ENCODE measurements at regions not wholly inside any gene's neighbourhood (a gene's known extent, or its start where the extent isn't known, plus 50 kb on each side); places are given as distances from the start of the nearest gene placed in this dataset.
"Not testable (repeated sequence)": the region's sequence is repeated elsewhere in the genome, so short reads cannot be mapped to it uniquely, and the experiment has no call there.

DNA sequence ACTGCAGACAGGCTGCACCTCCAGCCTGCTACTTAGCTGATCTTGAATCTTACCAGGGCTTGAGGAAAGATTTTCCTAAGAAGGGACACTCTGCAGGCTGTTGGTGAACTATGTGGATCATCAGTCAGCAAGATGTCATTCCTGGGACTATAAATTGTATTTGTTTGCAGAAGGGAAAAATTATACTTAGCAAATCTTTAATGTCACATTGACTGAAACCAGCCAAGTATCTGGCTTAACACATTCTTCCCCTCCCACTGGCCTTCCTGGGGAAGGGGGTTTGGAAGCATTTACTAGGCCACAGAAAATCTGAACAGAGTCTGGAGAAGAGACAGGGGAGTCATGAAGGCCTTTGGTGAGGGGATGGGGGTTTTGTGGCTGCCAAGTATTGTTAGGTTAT, 156.7 kb upstream of the EOLA2 start:
- peak; percentile 25 for DNase-seq (ENCODE audit: low read depth)
- no peak for TF ChIP-seq CTCF (IDR thresholded peaks at IDR 0.05; ENCODE audit: insufficient read depth, low read depth, low read length, missing control alignments)
- no peak overlapping the region for H3K4me3 ChIP-seq (ENCODE audit: low read length)

DNA sequence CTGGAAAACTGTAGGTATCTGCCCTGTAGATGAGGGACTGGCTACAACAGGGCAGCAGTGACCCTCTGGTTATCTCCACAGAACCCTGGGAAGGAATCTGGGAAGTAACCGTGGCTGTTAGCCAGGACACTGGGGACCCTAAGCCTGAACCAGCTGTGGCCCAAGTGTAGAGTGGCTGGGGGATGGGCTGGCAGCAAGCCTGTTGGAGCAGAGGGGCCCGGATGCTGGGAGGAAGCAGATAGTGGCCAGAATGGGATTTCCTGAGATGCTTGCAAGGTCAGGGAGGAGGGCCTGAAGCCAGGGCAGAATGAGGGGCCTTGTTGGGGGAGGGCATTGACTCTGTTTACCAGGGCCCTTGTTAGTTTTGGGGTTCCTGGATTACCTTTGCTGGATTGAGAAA, 161.0 kb upstream of the EOLA2 start:
- DNase-seq (ENCODE audit: low read depth): no peak
- TF ChIP-seq CTCF (IDR thresholded peaks at IDR 0.05; ENCODE audit: insufficient read depth, low read depth, low read length, missing control alignments): no peak
- no peak overlapping the region for H3K4me3 ChIP-seq (ENCODE audit: low read length)

GRCh38 chrX:150100261-150100660, 162.0 kb upstream of the EOLA2 start:
- TF ChIP-seq CTCF (IDR thresholded peaks at IDR 0.05; ENCODE audit: insufficient read depth, low read depth, low read length, missing control alignments): no peak
- no peak for DNase-seq (ENCODE audit: low read depth)
- no peak overlapping the region for H3K4me3 ChIP-seq (ENCODE audit: low read length)

- no peak for TF ChIP-seq CTCF (IDR thresholded peaks at IDR 0.05; ENCODE audit: insufficient read depth, low read depth, low read length, missing control alignments)
- no peak for DNase-seq (ENCODE audit: low read depth)
- H3K4me3 ChIP-seq (ENCODE audit: low read length): no peak overlapping the region
These were observed 180.2 kb upstream of the EOLA2 start for GRCh38 chrX:150118476-150118875.

DNA sequence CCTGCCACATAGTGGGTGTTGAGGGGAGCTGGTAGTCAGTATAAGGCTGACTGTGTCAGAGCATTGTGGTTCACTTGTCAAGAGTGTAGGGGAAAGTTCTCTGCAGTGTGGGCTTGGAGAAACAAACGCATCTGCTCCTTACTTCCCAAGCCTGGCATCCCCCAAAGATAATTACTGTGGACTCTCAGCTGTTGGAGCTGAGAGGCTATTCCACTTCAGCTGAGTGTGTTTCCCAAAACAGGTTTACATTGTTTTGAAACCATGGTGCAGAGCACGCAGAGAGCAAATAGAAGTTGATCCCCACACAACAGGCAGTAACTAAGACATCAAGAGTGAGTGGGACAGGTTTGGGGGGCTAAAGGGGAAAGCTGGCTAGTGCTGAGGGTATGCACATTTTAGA, 181.0 kb upstream of the EOLA2 start:
- no peak overlapping the region for H3K4me3 ChIP-seq (ENCODE audit: low read length)
- DNase-seq (ENCODE audit: low read depth): no peak
- no peak for TF ChIP-seq CTCF (IDR thresholded peaks at IDR 0.05; ENCODE audit: insufficient read depth, low read depth, low read length, missing control alignments)

DNA sequence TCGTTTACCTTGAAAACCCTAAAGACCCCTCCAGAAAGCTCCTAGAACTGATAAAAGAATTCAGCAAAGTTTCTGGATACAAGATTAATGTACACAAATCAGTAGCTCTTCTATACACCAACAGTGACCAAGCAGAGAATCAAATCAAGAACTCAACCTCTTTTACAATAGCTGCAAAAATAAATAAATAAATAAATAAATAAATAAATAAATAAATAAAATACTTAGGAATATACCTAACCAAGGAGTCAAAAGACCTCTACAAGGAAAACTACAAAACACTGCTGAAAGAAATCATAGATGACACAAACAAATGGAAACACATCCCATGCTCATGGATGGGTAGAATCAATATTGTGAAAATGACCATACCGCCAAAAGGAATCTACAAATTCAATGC, 186.8 kb upstream of the EOLA2 start:
- not testable (repeated sequence) for DNase-seq (ENCODE audit: low read depth); H3K4me3 ChIP-seq (ENCODE audit: low read length)

GRCh38 chrX:150127216-150127615, 188.9 kb upstream of the EOLA2 start:
- TF ChIP-seq CTCF (IDR thresholded peaks at IDR 0.05; ENCODE audit: insufficient read depth, low read depth, low read length, missing control alignments): no peak
- H3K4me3 ChIP-seq (ENCODE audit: low read length): no peak overlapping the region
- no peak for DNase-seq (ENCODE audit: low read depth)

Measured in epithelial cell of esophagus (primary cell).